A673 (cell line): ENCODE measurements at regions not wholly inside any gene's neighbourhood (a gene's known extent, or its start where the extent isn't known, plus 50 kb on each side); places are given as distances from the start of the nearest gene placed in this dataset.

Source experiments
- EZH2 ChIP-seq: fragments of 200-600 bp; sonication (generic); IDR thresholded peaks from 2 replicates; pipeline ENCODE4 v1.6.1; 2017; ENCODE audit warnings: borderline replicate concordance, low read depth, mild to moderate bottlenecking, mixed read lengths, antibody characterized with exemption, low read length; ENCODE audit not compliant: poor library complexity, severe bottlenecking
- TF ChIP-seq, protein P1 (sequence below): fragments of 300-800, 200-600 bp; sonication (generic); conservative IDR thresholded peaks from 2 replicates; pipeline ENCODE4 v1.5.1; 2017; ENCODE audit warnings: low read depth, mild to moderate bottlenecking, antibody characterized with exemption, low read length, moderate library complexity, mixed read lengths

DNA sequence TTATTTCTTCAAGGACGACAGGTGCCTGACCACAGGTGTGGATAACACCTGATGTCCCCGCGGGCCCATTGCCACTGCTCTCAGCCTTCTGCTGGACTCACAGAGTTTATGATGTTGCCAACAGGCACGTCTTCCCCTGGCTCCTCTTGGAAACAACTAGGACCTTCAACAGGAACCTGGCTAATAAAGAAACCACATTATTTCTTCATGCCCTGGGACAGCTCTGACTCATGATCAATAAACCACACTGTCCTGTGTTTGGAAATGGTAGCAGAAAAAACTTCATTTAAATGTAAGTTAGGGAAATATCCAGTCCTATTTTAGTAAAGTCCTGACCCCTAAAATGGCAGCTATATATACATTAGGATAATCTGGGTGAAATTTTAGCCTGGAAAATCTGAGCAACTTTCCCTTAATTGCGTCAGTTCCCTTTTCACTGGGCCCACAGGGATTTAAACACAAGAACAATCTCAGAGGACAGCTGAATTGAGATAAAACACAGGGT is 158.9 kb downstream of the VAPA start:
- TF ChIP-seq EZH2: no peak
- TF ChIP-seq, protein P1, sequence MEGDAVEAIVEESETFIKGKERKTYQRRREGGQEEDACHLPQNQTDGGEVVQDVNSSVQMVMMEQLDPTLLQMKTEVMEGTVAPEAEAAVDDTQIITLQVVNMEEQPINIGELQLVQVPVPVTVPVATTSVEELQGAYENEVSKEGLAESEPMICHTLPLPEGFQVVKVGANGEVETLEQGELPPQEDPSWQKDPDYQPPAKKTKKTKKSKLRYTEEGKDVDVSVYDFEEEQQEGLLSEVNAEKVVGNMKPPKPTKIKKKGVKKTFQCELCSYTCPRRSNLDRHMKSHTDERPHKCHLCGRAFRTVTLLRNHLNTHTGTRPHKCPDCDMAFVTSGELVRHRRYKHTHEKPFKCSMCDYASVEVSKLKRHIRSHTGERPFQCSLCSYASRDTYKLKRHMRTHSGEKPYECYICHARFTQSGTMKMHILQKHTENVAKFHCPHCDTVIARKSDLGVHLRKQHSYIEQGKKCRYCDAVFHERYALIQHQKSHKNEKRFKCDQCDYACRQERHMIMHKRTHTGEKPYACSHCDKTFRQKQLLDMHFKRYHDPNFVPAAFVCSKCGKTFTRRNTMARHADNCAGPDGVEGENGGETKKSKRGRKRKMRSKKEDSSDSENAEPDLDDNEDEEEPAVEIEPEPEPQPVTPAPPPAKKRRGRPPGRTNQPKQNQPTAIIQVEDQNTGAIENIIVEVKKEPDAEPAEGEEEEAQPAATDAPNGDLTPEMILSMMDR: no peak
